Fibroblast of peridontal ligament (primary cell): ENCODE measurements at regions not wholly inside any gene's neighbourhood (a gene's known extent, or its start where the extent isn't known, plus 50 kb on each side); places are given as distances from the start of the nearest gene placed in this dataset.
A peak's percentile ranks its signal among the peaks of the same experiment; 100 is the strongest.

Experiments
- DNase-seq: peaks from one replicate; pipeline ENCODE4 v3.0.0-alpha.2; 2010; ENCODE audit errors: extremely low read depth

DNA sequence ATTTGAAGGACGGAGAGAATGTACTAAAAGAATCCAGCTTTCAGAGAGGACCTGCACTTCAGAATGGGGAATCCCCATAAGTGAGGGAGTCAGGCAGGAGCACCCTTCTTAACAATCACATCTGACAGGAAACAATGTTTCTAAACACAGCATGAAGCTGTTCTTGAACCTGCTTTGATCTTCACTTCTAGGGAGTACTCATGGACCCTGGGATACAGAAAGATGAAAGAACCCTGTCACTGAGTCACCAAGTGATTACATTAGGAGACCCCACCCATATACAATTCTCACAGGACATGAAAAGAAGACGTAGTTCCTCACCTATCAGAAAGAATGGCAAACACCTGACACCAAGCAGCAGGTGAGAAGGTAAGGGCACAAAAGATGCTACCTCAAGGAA, 296.9 kb upstream of the ZC3H12C start:
- no peak for DNase-seq

DNA sequence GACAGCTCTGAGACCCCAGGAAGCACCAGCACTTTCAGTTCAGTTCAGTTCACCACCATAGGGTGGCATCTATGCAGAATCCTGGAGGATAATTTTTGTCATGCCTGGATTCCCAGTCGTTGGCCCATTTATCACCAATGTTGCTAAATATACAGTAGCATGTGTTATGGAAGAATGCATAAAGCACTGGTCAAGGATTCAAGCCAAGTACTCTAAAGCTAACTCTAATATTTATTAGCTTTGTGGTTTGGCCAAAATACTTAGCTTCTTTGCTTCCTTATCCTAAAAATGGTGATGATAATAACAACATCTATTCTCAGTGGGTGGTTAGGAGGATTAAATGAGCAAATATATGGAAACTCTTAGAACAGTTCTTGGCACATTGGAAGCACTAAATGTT, 294.7 kb upstream of the ZC3H12C start:
- no peak for DNase-seq

DNA sequence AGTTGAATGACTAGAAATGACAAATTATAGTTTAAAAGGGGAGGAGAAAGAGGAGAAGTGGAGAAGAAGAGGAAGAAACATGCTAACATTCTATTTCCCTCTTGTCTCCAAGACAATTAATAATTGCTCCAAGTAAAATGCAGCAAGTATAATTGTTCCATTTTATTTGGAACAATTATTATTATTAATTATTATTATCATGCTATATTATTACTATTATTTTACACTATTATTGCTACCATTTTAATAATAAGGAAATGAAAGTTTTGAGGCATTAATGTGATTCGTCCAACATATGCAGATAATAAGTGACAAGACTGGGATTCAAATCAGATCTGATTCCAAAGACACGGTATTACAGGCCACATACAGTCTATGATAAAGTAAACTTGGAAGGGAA, 293.6 kb upstream of the ZC3H12C start:
- DNase-seq: no peak

DNA sequence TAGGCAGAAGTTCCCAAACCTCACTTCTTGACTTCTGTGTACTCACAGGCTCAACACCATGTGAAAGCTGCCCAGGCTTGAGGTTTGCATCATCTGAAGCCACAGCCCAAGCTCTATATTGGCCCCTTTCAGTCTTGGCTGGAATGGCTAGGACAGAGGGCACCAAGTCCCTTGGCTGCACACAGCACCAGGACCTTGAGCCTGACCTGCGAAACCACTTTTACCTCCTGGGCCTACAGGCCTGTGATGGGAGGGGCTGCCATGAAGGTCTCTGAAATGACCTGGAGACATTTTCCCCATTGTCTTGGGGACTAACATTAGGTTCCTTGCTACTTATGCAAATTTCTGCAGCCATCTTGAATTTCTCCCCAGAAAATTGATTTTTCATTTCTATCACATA, 288.3 kb upstream of the ZC3H12C start:
- no peak for DNase-seq

DNA sequence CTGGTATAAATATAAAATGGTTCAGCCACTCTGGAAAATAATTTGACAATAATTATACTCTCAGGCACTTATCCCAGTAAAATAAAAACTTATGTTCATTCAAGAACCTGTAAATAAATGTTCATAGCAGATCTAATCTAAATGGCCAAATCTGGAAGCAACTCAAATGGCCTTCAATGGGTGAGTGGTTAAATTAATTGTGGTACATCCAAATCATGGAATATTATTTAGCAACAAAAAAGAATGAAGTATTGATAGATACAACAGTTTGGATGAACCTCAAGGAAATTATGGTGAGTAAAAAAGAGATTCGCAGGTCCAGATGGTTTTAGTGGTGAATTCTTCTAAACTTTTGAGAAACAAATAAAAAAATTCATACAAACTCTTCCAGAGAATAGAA, 287.0 kb upstream of the ZC3H12C start:
- DNase-seq: no peak

DNA sequence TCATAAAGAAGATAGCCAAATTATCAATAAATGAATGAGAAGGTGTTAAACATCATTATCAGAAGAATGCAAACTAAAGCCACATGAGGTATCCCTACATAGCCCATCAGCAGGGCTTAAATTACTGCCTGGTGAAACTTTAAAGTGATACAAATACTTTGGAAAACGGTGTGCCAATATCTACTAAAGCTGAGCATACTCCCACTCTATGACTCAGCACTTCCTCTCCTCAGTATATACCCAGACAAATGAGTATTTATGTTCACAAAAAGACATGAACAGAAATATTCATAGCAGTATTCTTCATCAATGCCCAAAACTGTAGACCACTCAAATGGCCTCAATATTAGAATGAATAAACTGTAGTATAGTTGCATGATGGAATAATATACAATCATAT, 284.6 kb upstream of the ZC3H12C start:
- DNase-seq: peak; percentile 8

DNA sequence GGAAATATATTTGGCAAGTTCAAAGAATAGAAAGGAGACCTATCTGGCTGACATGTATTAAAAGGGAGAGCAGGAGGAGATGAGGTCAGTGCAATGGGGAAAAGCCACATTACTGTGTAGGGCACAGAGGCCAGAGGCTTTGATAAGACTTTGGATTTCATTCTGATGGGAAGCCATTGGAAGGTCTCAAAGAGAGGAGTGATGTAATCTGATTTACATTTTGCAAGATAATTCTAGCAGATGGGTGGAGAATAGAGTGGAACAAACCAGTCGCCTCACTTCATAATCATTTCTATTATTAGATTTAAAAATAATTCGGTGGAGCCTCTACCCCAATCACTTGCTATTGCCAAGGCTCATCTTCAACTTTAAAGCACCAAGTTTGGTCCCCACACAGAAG, 278.4 kb upstream of the ZC3H12C start:
- no peak for DNase-seq

DNA sequence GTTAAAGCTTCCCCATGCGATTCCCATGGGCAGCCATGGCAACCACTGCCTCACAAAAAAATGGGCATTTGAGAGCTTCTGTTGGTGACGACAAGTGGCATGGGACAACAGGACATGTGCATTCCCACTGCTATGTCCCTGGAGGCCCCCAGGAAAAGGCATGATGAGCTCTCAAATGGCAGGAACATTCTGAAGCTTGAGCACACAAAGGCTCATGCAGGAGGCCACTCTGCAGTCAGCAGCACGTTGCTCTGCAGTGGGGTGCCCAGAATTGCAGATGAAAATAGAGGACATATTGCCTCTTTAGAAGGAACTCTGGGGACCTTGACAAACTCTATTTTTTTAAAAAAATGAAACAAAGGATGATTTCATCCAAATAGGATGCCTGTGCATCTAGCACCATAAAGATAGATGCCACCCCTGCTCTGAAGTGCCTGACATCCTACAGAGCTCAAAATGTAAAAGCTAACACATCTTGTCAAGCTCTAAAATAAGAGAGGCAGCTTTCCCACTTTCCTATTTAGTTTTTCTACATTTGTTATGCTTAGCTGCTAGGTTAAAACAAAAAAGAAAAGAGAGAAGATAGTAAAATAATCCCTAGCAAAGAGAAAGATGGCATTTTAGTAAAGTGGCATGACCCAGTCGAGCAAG, 277.6 kb upstream of the ZC3H12C start:
- no peak for DNase-seq

DNA sequence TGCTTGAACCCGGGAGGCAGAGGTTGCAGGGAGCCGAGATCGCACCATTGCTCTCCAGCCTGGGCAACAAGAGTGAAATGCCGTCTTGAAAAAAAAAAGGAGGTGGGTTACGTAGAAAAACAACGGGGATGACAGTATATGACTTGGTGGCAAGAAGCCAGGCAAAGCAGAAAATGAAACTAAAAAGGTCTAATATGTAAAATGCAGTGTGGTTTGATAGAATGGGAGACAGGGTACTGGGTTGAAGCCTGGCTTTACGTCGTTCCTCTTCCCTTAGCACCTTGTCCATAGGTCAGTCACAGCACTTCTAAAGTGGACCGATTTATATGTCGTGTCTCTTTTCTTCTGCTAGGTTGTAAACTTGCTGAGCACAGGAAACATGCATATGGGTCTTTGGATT, 274.9 kb upstream of the ZC3H12C start:
- DNase-seq: no peak

DNA sequence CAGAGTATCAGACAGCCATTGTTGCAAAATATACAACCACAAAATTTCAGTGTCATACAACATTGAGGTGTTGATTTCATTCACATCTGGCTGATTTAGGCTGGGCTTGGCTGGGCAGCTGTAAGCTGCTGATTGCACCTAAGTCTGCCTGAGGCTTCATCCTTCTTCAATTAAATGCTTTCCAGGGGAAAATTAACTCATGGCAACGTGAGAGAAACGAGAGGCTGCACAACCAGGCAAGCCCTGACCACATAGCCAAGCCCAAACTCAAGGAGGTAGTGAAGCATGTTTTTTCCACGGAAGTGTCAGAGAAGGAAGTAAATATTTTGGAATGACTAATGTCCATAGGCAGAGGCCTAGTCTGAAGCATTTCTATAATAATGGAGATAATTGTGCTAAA, 273.8 kb upstream of the ZC3H12C start:
- DNase-seq: no peak

DNA sequence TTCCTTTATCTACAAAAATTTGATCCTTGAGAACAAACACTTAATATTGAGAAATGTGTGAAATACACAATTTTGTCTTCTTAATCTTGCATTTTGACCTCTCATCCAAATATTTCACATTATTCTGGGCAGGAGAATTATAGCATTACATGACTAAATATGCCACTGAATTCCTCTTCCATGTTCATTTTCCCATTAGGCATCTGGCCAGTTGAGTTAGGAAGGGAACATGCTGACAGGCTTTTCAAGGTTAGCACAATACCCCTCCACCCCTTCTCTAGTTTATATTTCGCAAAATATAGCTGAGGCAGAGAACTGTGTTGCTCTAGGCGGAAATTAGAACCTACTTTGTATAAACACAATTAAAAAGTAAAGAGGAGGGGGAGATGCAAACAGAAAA, 271.7 kb upstream of the ZC3H12C start:
- no peak for DNase-seq

DNA sequence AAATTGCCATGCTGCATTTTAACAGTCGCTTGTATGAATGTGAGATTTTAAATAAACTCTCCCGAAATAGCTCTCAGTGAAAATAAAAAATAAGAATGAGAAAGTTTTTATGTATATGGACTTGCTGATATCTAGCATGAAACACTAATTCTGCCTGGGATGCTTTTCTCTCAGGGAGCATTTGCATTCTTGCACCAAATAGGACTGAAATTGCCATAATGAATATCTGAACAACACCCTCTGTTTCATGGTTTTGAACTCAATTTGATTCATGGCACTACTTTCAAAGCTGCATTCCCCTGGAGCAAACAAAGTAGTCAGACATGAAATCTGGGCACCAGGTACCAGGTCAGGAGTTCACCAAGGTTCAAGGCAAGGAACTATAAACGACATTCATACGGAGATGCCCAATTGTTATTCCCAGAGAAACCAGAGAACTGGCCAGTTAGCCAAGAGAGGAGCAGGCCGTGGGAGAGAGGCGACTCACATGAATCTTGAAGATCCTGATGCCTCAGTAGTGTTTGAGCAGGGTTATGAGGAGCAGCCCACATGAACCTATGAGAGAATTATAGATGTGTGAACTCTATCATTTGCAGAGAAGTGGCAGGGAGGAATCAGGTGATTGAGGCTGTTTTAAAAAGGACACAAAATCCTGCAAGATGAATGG, 270.6 kb upstream of the ZC3H12C start:
- DNase-seq: no peak

DNA sequence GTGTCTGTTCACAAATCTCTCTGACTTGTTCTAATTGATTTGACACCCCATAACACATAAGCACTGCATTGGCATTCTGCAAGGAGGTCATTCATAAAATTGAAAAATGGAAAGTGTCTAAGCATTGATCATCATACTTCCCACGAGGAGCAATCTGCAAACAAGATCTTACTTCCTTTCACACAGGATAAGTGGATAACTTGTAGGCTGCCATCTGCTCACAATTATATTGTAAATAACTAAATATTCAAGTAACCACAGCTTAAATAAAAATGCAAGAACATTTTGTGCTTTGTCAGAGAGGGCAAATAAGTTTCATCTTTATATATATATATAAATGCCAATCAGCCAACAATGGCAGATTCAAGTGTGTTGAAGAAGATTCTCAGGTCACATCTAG, 264.8 kb upstream of the ZC3H12C start:
- no peak for DNase-seq

DNA sequence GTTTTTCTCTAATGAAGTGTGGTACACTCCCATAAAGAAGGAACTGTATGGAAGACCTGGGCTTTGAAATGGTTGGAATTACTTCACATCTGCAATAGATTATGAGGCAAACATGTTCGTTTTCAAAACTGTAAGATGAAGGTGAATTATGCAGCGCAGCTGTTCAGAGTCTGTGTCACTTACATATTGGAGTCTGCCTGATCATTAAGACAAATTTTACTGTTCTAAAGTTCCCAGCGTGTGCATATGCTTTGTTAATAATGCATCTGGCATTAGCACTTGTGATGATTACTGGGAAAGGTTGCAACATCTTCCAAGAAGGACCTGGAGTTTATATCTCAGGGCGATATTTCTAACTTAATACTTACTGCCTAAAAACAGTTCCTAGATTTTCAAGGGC, 255.2 kb upstream of the ZC3H12C start:
- no peak for DNase-seq

DNA sequence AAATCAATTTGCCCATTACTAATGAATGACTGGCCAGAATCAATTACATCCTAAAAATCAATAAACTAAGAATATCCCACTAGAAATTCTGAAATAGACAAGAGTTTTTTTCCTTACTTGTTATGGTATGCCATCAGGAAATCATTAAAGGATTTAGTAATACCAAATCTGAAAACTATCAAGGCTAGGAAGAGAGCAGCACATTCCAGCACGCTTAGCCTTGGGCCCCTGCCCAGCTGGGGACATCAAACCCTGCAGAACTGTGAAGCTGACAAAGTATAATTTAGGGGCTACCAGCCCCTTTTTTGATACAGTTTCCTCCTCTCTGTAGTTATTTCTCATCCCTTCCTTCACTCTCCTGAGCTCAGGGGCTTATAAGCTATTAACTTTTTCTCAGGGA, 247.8 kb upstream of the ZC3H12C start:
- DNase-seq: peak; percentile 75

DNA sequence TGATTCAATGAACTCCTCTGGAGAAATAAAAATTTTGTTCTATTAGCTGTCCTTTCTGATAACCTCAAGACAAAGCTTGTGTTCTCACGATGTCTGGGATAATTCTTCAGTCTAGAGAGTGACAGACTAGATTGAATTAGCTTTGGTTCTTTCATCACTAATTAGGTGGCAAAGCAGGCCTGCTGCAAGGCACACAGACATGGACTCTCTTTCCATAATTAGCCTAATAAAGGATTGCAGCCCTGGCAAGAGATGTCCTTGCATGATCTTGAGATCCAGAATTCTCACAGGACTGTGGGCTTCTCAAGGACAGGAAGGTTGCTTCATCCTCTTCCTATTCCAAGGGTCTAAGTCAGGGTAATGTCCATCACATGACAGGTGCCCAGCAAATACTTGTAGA, 245.6 kb upstream of the ZC3H12C start:
- DNase-seq: no peak

DNA sequence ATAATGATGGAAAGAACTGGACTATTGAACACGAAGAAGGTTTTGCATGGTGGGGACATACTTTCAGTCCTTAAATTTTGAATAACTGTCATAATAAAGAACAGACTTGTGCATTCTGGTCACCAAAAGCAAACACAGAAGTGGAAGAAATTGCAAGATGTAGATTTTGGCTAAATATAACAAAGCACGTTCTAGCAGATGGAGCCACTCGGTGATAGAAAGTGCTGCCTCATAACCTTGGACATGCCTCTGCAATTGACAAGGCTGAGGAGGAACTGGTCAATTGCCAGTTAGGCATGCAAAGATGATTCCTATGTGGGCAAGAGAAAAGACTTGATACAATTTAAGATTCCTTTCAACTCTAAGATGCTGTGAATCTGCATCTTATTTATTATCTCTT, 244.1 kb upstream of the ZC3H12C start:
- DNase-seq: no peak

DNA sequence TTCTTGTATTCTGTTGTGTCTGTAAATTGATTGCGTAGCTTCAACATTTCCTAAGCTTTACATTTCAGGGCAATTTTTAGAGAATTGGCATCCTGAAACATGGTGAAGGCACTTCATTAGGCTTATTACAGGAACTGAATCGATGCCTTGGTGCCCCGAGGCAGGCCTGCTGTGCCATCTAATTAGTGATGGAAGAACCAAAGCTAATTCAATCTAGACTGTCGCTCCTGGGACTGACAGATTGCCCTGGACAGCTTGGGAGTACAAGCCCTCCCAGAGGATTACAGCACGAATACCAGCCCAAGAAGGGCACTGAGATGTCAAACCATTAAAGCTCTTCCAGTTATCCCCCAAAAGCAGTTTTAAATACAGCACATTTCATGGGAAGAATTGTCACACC, 243.2 kb upstream of the ZC3H12C start:
- no peak for DNase-seq

DNA sequence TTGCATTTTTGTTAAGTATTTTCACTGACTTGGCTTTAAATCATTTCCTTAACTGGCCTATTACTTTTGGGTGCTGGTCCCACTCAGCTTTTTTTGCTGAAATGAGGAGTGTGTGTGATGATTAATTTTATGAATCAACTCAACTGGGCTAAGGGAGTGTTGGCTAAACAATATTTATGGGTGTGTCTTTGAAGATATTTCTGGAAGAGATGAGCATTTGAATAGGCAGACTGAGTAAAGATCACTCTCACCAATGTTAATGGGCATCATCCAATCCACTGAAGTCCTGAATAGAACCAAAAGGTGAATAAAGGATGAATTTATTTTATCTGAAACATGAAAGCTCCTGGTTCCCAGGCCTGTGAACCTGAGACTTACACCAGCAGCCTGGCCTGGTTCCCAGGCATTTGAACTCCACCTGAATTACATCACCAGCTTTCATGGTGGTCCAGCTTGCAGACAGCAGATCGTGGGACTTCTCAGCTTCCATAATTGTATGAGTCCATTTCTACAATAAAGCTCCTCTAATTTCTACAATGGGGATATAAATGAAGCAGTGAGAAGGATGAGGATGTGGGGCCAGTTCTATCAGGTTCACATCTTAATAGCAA, 241.3 kb upstream of the ZC3H12C start:
- DNase-seq: no peak

DNA sequence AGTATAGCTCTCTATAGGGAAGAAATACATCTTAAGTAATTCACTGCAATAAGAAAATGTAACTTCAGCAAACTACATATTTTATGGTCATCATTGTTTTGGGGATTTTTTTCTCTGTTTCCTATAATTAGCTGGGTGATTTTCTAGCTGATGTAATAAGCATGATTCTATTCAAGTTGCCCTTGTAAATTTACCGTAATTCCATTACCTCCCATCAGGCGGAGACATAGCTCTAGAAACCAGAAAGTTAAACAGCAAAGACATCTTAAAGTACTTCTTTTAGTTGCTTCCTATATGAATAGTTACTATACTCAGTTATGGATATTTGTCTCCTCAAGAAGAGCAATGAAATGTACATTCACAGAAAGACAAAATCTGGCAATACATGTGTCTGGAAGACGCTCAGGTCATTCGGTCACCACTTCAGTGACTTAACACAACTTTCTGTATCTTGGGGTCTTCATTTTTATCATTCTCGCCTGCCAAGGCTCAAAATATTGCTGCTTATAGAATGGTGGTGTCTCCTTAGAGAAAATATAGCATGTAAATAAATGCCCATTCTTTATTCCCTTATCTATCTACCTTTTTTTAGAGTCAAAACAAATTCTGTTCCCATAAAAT, 239.9 kb upstream of the ZC3H12C start:
- DNase-seq: peak; percentile 92

DNA sequence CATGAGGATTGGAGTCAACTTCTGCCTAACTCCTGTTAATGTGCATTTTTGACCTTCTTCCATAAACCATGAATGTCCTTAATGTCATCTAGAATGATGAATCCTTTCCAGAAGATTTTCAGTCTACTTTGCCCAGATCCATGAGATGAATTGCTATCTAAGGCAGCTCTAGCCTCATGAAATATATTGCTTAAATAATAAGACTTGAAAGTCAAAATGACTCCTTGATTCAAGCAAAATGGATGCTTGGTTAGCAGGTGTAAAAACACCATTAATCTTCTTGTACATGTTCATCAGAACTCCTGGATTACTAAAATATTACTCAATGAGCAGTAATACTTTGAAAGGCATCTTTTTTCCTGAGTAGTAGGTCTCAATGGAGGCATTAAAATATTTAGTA, 238.5 kb upstream of the ZC3H12C start:
- DNase-seq: no peak

DNA sequence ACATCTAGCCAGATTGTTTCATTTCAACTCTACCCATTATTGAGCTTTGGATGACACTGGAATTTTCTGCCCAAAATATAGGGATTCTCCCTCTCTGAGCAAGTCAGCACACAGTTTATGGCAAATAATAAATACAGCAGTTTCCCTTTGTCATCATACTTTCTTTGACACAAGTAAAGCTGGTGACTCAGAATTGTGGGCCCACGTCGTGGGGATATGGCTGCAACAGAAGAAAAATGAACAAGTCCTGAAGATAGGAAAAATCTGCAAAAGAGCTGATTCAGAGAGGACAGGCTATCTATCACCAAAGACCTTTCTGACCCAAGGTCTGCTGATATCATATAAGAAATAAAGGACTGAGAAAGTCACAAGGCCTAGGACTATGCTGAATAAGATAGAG, 236.3 kb upstream of the ZC3H12C start:
- DNase-seq: no peak

DNA sequence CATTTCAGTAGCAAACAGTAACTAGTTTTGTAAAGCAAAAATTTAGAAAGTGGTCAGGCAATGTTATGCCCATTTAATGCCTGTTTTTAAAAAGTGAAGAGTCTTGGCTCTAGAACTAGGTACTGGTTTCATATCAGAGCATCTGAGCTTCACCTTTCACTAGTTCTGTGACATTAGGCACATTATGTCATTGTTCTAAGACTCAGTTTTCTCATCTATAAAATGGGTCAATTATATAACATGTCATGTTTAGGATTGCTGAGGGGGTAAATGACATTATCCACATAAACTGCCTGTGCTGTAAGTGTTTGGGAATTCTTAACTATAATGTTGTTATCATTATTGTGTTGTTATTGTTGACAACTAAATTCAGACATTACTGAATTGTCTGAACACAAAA, 235.6 kb upstream of the ZC3H12C start:
- no peak for DNase-seq
